LNCAP (cell line): ENCODE measurements at regions not wholly inside any gene's neighbourhood (a gene's known extent, or its start where the extent isn't known, plus 50 kb on each side); places are given as distances from the start of the nearest gene placed in this dataset.

Source experiments
- CTCF ChIP-seq: fragments of 450-650 bp; IDR thresholded peaks from 2 replicates; pipeline ENCODE4 v1.5.1; 2017; ENCODE audit warnings: mild to moderate bottlenecking

DNA sequence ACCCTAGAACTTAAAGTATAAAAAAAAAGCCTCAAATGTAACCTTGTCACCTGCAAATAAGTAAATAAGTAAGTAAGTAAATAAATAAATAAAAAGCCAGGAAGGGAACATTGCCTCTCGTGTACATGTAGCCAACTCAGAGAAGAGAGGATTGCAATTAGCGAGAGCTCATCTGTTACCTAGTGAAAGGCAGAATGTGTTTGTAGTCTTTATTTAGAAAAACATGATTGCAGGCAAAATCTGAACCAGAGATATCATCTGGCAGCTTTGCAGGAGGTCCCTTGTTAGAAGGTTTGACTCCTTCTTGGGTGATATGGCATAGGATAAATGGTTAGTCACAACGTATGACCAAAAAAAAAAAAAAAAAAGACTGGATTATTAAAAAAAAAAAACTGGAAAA lies 71.6 kb upstream of the SYN2 start:
- TF ChIP-seq CTCF: no peak

DNA sequence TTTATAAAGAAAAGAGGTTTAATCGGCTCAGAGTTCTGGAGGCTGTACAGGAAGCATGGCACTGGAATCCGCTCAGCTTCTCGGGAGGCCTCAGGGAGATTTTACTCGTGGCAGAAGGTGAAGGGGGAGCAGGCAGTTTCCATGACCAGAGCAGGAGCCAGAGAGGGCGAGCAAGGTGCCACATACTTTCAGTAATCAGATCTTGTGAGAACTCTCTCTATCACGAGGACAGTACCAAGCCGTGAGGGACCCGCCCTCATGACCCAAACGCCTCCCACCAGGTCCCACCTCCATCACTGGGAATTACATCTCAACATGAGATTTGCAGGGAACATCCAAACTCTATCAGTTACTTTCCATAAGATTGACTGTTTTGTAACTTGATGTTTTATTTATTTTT lies 70.7 kb upstream of the SYN2 start:
- no peak for TF ChIP-seq CTCF

GRCh38 chr3:11944052-11944673 lies 60.0 kb upstream of the SYN2 start:
- peak; percentile 90 for TF ChIP-seq CTCF

GRCh38 chr3:11948331-11948730 lies 55.9 kb upstream of the SYN2 start:
- no peak for TF ChIP-seq CTCF

DNA sequence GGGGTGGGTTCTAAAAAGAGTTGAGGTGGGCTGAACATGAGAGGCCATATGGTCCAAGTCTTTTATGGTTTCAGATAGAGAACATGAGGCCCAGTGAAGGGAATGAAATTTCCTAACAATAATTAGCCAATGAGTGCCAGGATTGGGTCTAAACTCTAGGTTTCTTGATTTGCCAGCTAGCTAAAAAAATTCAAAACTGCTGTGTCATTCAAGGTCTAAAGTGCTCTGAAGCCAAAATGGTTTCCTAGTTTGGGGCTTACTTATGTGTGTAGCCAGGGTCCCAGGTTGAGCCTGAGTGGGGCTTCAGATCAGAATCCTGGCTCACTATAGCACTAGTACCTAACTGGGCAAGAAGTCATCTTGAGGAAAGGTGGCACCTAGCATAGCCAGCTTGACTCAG lies 55.3 kb upstream of the SYN2 start:
- TF ChIP-seq CTCF: no peak

DNA sequence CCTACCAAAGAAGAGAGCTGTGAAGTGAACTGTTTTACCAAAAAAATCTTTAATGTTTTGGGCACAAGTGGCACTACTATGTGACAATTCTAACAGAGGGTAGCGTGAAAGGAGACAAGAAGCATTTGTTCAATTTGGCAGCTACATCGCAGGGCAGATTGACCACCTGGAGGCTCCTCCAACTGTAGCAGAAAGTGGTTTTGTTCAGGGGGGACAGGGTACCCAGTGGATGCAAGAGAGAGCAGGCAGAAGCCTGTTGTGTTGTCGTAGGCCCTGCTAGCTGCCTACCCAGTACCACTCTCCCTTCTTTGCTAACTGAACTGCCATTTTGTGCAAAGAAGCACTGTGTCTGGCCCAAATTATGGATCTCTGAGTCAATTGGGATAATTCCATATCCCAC lies 54.8 kb upstream of the SYN2 start:
- no peak for TF ChIP-seq CTCF

GRCh38 chr3:11950576-11950975 lies 53.6 kb upstream of the SYN2 start:
- TF ChIP-seq CTCF: no peak

DNA sequence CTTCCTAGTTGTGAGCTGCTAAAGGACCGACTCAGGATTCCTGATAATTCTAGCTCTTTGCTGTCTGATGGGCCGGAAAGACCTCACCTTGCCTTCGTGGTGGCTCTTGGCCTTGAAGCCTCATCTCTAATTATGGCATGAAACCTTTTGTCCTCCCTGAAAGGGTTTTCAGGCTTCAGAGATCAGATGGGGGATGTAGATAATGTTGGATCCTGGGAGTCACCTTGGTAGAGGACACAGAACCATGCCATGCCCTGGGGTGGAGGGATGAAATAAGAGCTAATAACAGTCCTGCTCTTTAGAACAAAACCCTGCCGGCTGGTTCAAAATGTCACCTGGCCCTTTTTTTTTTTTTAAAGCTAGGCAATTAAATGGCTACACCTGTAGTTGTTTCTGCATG lies 50.8 kb upstream of the SYN2 start:
- TF ChIP-seq CTCF: no peak
